ENCODE measurements at regions not wholly inside any gene's neighbourhood (a gene's known extent, or its start where the extent isn't known, plus 50 kb on each side); places are given as distances from the start of the nearest gene placed in this dataset.
"Not testable (repeated sequence)": the region's sequence is repeated elsewhere in the genome, so short reads cannot be mapped to it uniquely, and the experiment has no call there.

GRCh38 chr5:57002959-57003485 is 51.1 kb upstream of the MIER3 start:
- DNase-seq, result no peak

GRCh38 chr5:57003566-57003965 is 51.6 kb upstream of the MIER3 start:
- not testable (repeated sequence) for DNase-seq

GRCh38 chr5:57004800-57005199 is 52.9 kb upstream of the MIER3 start:
- DNase-seq, result no peak

- DNase-seq, result no peak
These were observed 55.4 kb upstream of the MIER3 start for GRCh38 chr5:57007344-57007743.

GRCh38 chr5:57009811-57010210 is 57.9 kb upstream of the MIER3 start:
- no peak for DNase-seq

- DNase-seq, result no peak
These were observed 58.9 kb upstream of the MIER3 start for GRCh38 chr5:57010786-57011185.

- DNase-seq, result no peak
These were observed 60.6 kb upstream of the MIER3 start for GRCh38 chr5:57012511-57012910.

GRCh38 chr5:57025961-57026360 is 74.0 kb upstream of the MIER3 start:
- no peak for DNase-seq

- no peak for DNase-seq
These were observed 76.2 kb upstream of the MIER3 start for GRCh38 chr5:57028161-57028560.

- DNase-seq, result no peak
These were observed 80.2 kb upstream of the MIER3 start for GRCh38 chr5:57032151-57032551.

- DNase-seq, result no peak
These were observed 81.2 kb upstream of the MIER3 start for GRCh38 chr5:57033103-57033502.

- DNase-seq, result no peak
These were observed 81.6 kb upstream of the MIER3 start for GRCh38 chr5:57033503-57033902.

- no peak for DNase-seq
These were observed 82.4 kb upstream of the MIER3 start for GRCh38 chr5:57034201-57034916.

- DNase-seq, result no peak
These were observed 84.0 kb upstream of the MIER3 start for GRCh38 chr5:57035955-57036354.

GRCh38 chr5:57036761-57037160 is 84.8 kb upstream of the MIER3 start:
- DNase-seq, result no peak

- DNase-seq, result no peak
These were observed 85.4 kb upstream of the MIER3 start for GRCh38 chr5:57037355-57037754.

- no peak for DNase-seq
These were observed 89.6 kb upstream of the MIER3 start for GRCh38 chr5:57041570-57041969.

GRCh38 chr5:57042524-57042931 is 90.6 kb upstream of the MIER3 start:
- DNase-seq, result no peak

- no peak for DNase-seq
These were observed 102.2 kb upstream of the MIER3 start for GRCh38 chr5:57054135-57054534.

GRCh38 chr5:57054671-57055070 is 102.7 kb upstream of the MIER3 start:
- DNase-seq, result no peak

- DNase-seq, result no peak
These were observed 103.8 kb upstream of the MIER3 start for GRCh38 chr5:57055731-57056130.

GRCh38 chr5:57063773-57064172 is 110.1 kb upstream of the GPBP1 start:
- DNase-seq, result no peak

GRCh38 chr5:57066924-57067596 is 106.8 kb upstream of the GPBP1 start:
- no peak for DNase-seq

- no peak for DNase-seq
These were observed 106.3 kb upstream of the GPBP1 start for GRCh38 chr5:57067597-57067924.

Measured in AML-193 (cell line).